GM18519 (cell line): ENCODE measurements at regions not wholly inside any gene's neighbourhood (a gene's known extent, or its start where the extent isn't known, plus 50 kb on each side); places are given as distances from the start of the nearest gene placed in this dataset.
"Not testable (repeated sequence)": the region's sequence is repeated elsewhere in the genome, so short reads cannot be mapped to it uniquely, and the experiment has no call there.

Experiments used
- ATAC-seq: cut with Tn5 transposase; IDR thresholded peaks from one replicate; pipeline ENCODE4 v1.9.1; 2021; ENCODE audit warnings: mild to moderate bottlenecking, moderate library complexity; ENCODE audit not compliant: unreplicated experiment, low FRiP score

GRCh38 chr9:80699511-80699998, 989.8 kb downstream of the TLE1 start:
- ATAC-seq, result no peak

- no peak for ATAC-seq
These were observed 990.5 kb downstream of the TLE1 start for GRCh38 chr9:80698725-80699410.

GRCh38 chr9:80692751-80693150, 996.6 kb downstream of the TLE1 start:
- no peak for ATAC-seq

GRCh38 chr9:80691229-80691628, 998.1 kb downstream of the TLE1 start:
- ATAC-seq, result no peak

GRCh38 chr9:80690349-80690939, 998.9 kb downstream of the TLE1 start:
- no peak for ATAC-seq

- no peak for ATAC-seq
These were observed 1009.4 kb downstream of the TLE1 start for GRCh38 chr9:80679916-80680315.

- no peak for ATAC-seq
These were observed 1010.4 kb downstream of the TLE1 start for GRCh38 chr9:80678906-80679305.

- no peak for ATAC-seq
These were observed 1015.9 kb downstream of the TLE1 start for GRCh38 chr9:80673496-80673895.

GRCh38 chr9:80665479-80665878, 1023.9 kb downstream of the TLE1 start:
- no peak for ATAC-seq

GRCh38 chr9:80664327-80665210, 1024.8 kb downstream of the TLE1 start:
- ATAC-seq, result no peak

GRCh38 chr9:80659751-80660150, 1029.6 kb downstream of the TLE1 start:
- ATAC-seq, result not testable (repeated sequence)

- ATAC-seq, result no peak
These were observed 1038.3 kb downstream of the TLE1 start for GRCh38 chr9:80651044-80651443.

- ATAC-seq, result no peak
These were observed 1039.9 kb downstream of the TLE1 start for GRCh38 chr9:80649496-80649895.

GRCh38 chr9:80649001-80649420, 1040.3 kb downstream of the TLE1 start:
- no peak for ATAC-seq

GRCh38 chr9:80648336-80648735, 1041.0 kb downstream of the TLE1 start:
- ATAC-seq, result no peak

- no peak for ATAC-seq
These were observed 1043.1 kb downstream of the TLE1 start for GRCh38 chr9:80646211-80646610.

GRCh38 chr9:80644044-80644443, 1045.3 kb downstream of the TLE1 start:
- no peak for ATAC-seq

- no peak for ATAC-seq
These were observed 1054.3 kb downstream of the TLE1 start for GRCh38 chr9:80635065-80635464.

GRCh38 chr9:80632041-80632440, 1057.3 kb downstream of the TLE1 start:
- ATAC-seq, result no peak

GRCh38 chr9:80622508-80622907, 1050.7 kb downstream of the TLE4 start:
- ATAC-seq, result no peak

- ATAC-seq, result no peak
These were observed 1047.6 kb downstream of the TLE4 start for GRCh38 chr9:80619356-80619755.
